Gastroesophageal sphincter (tissue), 3 donors: ENCODE measurements at regions not wholly inside any gene's neighbourhood (a gene's known extent, or its start where the extent isn't known, plus 50 kb on each side); places are given as distances from the start of the nearest gene placed in this dataset.

Experiments
- CTCF ChIP-seq, 4 experiments: fragments of 200-600 bp in 2 of 4; fragments of 450-650 bp in 2 of 4; sonication (generic) in 1 of 4; IDR thresholded peaks; one replicate each; pipeline ENCODE4 v1.5.1; 2017 to 2019; ENCODE audit warnings: antibody characterized with exemption in 4 of 4, mild to moderate bottlenecking in 2 of 4, moderate library complexity in 2 of 4
- EP300 ChIP-seq: sonication (generic); formaldehyde crosslinking; IDR thresholded peaks from one replicate; pipeline ENCODE4 v1.6.1; 2017; ENCODE audit warnings: antibody characterized with exemption, mild to moderate bottlenecking
- POLR2A ChIP-seq, 2 donors: fragments of 450-650 bp; IDR thresholded peaks; one replicate each; pipeline ENCODE4 v1.6.1; 2017; ENCODE audit warnings: antibody characterized with exemption in 2 of 2, mild to moderate bottlenecking in 2 of 2, moderate library complexity in 1 of 2
- POLR2AphosphoS5 ChIP-seq: sonication (generic); formaldehyde crosslinking; IDR thresholded peaks from one replicate; pipeline ENCODE4 v1.6.1; 2017; ENCODE audit warnings: antibody characterized with exemption

DNA sequence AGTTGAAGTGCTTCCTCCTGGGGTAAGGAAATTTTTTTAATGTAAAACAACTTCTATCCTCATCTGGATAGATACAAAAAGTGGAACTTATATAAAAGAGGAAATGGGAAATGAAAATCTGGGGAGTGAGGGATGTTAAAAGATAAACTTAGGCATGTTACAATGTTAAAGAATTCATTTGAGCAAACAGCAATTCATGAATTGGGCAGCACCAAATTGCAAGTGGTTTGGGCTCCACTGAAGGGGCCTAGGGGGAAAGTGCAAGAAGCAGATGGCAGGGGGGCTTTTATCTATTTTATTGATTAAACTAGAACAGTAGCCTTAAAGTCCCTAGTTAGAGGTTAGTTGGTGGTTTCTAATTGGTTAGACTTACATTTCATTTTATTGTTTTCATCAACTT lies 118.1 kb upstream of the NAP1L1 start:
- TF ChIP-seq CTCF (IDR thresholded peaks at IDR 0.05) (no peak), EP300 (no peak), POLR2AphosphoS5 (no peak), POLR2A (IDR thresholded peaks at IDR 0.05) (no peak)
